Esophagus muscularis mucosa (tissue), 4 donors: ENCODE measurements at regions not wholly inside any gene's neighbourhood (a gene's known extent, or its start where the extent isn't known, plus 50 kb on each side); places are given as distances from the start of the nearest gene placed in this dataset.

Experiments used
- DNase-seq: peaks from one replicate; pipeline ENCODE4 v3.0.0-alpha.2; 2017; ENCODE audit errors: extremely low spot score
- H3K27ac ChIP-seq, 4 donors: fragments of 200-600 bp; sonication (generic); replicated peaks in 1 of 4; 1 replicate in 3 of 4; 2 replicates in 1 of 4; pipeline ENCODE4 v1.5.1; 2016 to 2019; ENCODE audit warnings: mild to moderate bottlenecking in 1 of 4
- H3K27me3 ChIP-seq, 4 donors: fragments of 200-600 bp; sonication (generic); one replicate each; pipeline versions ENCODE4 v1.5.1 to v1.6.0; 2016 to 2019
- H3K36me3 ChIP-seq, 4 donors: fragments of 200-600 bp; sonication (generic); one replicate each; pipeline ENCODE4 v1.5.1; 2016 to 2019
- H3K4me1 ChIP-seq, 4 donors: fragments of 200-600 bp; sonication (generic); one replicate each; pipeline ENCODE4 v1.5.1; 2016 to 2019
- H3K4me3 ChIP-seq, 4 donors: fragments of 200-600 bp; sonication (generic); 1 replicate in 2 of 4; 2 replicates in 2 of 4; pipeline ENCODE4 v1.5.1; 2016 to 2019; ENCODE audit warnings: mild to moderate bottlenecking in 4 of 4, moderate library complexity in 1 of 4
- H3K9me3 ChIP-seq, 4 donors: fragments of 200-600 bp; sonication (generic); 1 replicate in 3 of 4; 2 replicates in 1 of 4; pipeline ENCODE4 v1.5.1; 2016 to 2019
- EP300 ChIP-seq: sonication (generic); formaldehyde crosslinking; IDR thresholded peaks from one replicate; pipeline ENCODE4 v1.6.1; 2017; ENCODE audit warnings: antibody characterized with exemption
- POLR2A ChIP-seq: fragments of 450-650 bp; IDR thresholded peaks from one replicate; pipeline ENCODE4 v1.6.1; 2017; ENCODE audit warnings: antibody characterized with exemption, moderate library complexity, mild to moderate bottlenecking, low read depth
- POLR2AphosphoS5 ChIP-seq, 2 donors: sonication (generic); formaldehyde crosslinking; IDR thresholded peaks; one replicate each; pipeline ENCODE4 v1.6.1; 2017; ENCODE audit warnings: antibody characterized with exemption in 2 of 2
- WGBS: methylation state at CpG from one replicate; pipeline ENCODE4 v1.1.5; 2018; 5-methylcytosine and 5-hydroxymethylcytosine counted together
- intact Hi-C: fragments of 100-400 bp; cut with DNase I; formaldehyde crosslinking; loops from one replicate; pipeline ENCODE4 v1.15.1; 2023
- TF ChIP-seq, protein P1 (sequence below), 3 experiments: fragments of 200-600 bp in 2 of 3; fragments of 450-650 bp in 1 of 3; sonication (generic) in 2 of 3; IDR thresholded peaks; one replicate each; pipeline ENCODE4 v1.5.1; 2017 to 2019; ENCODE audit warnings: antibody characterized with exemption in 3 of 3, mild to moderate bottlenecking in 2 of 3, moderate library complexity in 1 of 3

DNA sequence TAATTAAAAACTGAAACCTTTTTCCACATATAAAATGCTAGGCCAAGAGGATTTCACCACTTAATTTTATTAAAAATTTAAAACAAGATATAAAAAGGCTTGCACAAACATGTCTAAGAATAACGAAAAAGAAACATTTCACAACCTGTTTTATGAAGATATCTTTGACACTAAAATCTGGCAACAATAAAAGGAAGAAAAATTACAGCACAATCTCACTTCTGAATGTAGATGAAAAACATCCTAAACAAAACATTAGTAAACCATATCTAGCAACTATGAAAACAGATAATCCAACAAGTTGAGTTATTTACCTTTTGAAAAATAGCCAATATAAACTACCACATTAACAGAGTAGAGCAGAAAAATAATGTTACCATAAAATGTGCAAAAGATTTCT, 185.4 kb upstream of the MMADHC start:
- TF ChIP-seq POLR2AphosphoS5 (IDR thresholded peaks at IDR 0.05) (no peak), EP300 (no peak), POLR2A (no peak)
- TF ChIP-seq, protein P1, sequence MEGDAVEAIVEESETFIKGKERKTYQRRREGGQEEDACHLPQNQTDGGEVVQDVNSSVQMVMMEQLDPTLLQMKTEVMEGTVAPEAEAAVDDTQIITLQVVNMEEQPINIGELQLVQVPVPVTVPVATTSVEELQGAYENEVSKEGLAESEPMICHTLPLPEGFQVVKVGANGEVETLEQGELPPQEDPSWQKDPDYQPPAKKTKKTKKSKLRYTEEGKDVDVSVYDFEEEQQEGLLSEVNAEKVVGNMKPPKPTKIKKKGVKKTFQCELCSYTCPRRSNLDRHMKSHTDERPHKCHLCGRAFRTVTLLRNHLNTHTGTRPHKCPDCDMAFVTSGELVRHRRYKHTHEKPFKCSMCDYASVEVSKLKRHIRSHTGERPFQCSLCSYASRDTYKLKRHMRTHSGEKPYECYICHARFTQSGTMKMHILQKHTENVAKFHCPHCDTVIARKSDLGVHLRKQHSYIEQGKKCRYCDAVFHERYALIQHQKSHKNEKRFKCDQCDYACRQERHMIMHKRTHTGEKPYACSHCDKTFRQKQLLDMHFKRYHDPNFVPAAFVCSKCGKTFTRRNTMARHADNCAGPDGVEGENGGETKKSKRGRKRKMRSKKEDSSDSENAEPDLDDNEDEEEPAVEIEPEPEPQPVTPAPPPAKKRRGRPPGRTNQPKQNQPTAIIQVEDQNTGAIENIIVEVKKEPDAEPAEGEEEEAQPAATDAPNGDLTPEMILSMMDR (IDR thresholded peaks at IDR 0.05) = no peak
- WGBS = 71% methylated on average over 1 of the region's 1 CpG

DNA sequence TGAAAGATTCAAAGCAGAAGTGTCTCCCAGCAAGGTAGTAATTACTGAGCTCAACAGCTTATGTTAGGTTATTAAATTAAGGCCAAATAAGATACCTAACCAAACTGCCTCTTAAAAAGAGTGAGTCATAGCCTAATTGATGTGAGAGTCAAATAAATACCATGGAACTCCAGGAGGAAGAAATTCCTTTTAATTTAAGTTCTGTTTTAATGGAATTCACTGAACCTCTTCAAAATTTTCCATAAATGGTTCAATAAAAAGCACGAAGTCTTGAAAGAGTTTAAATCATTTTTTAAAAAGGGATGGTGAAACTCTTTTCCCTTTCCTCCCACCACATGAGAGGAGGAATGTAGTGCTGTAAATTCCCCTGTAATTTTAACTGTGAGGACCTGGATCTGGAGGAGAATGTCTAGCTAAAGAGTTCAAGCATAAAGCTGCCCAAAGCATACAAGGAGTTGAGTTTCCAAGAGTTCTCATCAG, 180.8 kb upstream of the MMADHC start:
- 8% methylated on average over 1 of the region's 1 CpG for WGBS
- Histone ChIP-seq H3K27ac (no peak overlapping the region), H3K9me3 (no peaks in the 10 kb centered on the region), H3K36me3 (no peaks in the 10 kb centered on the region), H3K4me3 (no peak overlapping the region), H3K27me3 (no peaks in the 10 kb centered on the region), H3K4me1 (peaks cover 0 to 24% (median 18%) of the 10 kb centered on the region in 4 donors)
- TF ChIP-seq POLR2AphosphoS5 (IDR thresholded peaks at IDR 0.05) (no peak), EP300 (no peak), POLR2A (no peak)
- TF ChIP-seq, protein P1 (IDR thresholded peaks at IDR 0.05) = no peak
- no peak for DNase-seq
- intact Hi-C loops = no loop called here

More for the DNA sequence above, 185.4 kb upstream of the MMADHC start:
- DNase-seq = no peak
- Histone ChIP-seq H3K4me1 (peaks cover 0 to 8% (median 7%) of the 10 kb centered on the region in 4 donors), H3K27ac (no peak overlapping the region), H3K36me3 (no peaks in the 10 kb centered on the region), H3K9me3 (no peaks in the 10 kb centered on the region), H3K4me3 (no peak overlapping the region), H3K27me3 (no peaks in the 10 kb centered on the region)
- intact Hi-C loops = no loop called here

DNA sequence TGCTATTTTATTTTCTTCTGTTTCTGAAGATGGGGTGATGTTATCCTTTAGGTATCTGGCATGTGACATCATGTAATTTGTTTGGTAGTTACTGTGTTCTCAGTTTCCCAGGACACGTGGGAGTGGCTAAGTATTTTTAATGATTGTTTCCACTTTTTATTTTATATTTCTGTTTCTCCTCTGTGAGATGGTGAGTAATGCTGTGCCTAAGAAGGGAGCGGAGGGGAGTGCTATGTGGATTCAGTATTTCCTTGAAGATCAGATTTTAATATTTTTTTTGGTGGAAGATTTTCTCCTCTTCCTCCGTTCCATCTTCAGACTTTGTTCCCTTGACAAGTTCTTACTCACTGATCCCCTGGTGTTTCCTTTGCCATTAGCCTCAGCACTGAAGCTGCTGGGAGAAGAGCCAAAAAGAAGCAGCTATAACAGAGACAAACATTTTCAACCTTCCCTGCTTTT, 180.0 kb upstream of the MMADHC start:
- Histone ChIP-seq H3K4me1 (peaks cover 0 to 24% (median 18%) of the 10 kb centered on the region in 4 donors), H3K27ac (peak overlapping the region in 1 of 4 donors; percentile 5), H3K9me3 (no peaks in the 10 kb centered on the region), H3K36me3 (no peaks in the 10 kb centered on the region), H3K27me3 (no peaks in the 10 kb centered on the region), H3K4me3 (peak overlapping the region in 3 of 4 donors; percentile 3 to 17 (median 15))
- intact Hi-C loops = no loop called here
- no peak for TF ChIP-seq POLR2A
- TF ChIP-seq EP300 = no peak
- TF ChIP-seq POLR2AphosphoS5 (IDR thresholded peaks at IDR 0.05) = no peak
- DNase-seq = no peak
- WGBS = 29% methylated on average over 3 of the region's 3 CpGs

DNA sequence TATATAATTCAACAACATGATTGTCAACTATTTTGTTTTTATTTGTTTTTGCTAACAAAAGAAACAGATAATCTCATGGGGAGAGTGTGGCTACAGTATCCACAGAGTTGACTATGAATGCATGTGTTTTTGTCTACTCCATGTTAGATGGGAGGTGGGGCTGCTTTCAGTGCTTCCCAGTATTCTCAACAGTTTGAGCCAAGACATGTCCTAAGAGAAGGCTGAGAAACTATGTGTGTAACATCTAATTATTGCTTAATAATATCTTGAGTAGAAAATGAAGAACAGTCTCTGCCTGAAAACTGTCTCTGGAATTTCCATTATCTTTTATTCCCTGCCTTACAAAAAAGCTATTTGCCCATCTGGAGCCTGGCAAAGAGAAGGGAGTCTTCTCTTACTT, 178.8 kb upstream of the MMADHC start:
- H3K27me3 ChIP-seq = no peaks in the 10 kb centered on the region
- intact Hi-C loops = no loop called here
- no peak overlapping the region for H3K27ac ChIP-seq
- H3K9me3 ChIP-seq = no peaks in the 10 kb centered on the region
- H3K4me3 ChIP-seq = no peak overlapping the region
- H3K4me1 ChIP-seq = peaks cover 0 to 24% (median 18%) of the 10 kb centered on the region in 4 donors
- H3K36me3 ChIP-seq = no peaks in the 10 kb centered on the region
- TF ChIP-seq, protein P1 (IDR thresholded peaks at IDR 0.05) = no peak
- TF ChIP-seq POLR2A = no peak
- no peak for TF ChIP-seq POLR2AphosphoS5 (IDR thresholded peaks at IDR 0.05)
- TF ChIP-seq EP300 = no peak
- DNase-seq = no peak

DNA sequence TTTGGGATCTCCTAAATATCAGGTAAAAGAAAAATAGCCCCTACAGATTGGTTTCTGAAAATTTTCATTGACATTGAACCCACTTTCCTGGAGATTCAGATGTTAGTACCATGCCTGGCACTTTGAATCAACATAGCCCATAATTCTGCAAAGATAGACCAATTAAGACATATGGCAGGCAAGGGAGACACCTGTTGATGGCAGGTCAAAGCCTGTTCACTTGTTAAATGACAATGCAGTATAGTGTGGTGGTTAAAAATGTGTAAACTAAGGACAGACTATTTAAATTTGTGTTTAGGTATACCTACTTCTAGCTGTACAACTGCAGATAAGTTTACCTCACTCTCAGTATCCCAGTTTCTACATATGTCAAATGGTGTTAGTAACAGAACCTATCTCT, 178.1 kb upstream of the MMADHC start:
- no peak for TF ChIP-seq POLR2A
- TF ChIP-seq, protein P1 (IDR thresholded peaks at IDR 0.05) = no peak
- no peak for TF ChIP-seq POLR2AphosphoS5 (IDR thresholded peaks at IDR 0.05)
- no peak for TF ChIP-seq EP300
- H3K27ac ChIP-seq = no peak overlapping the region
- no peak for DNase-seq
- H3K4me1 ChIP-seq = peaks cover 0 to 24% (median 18%) of the 10 kb centered on the region in 4 donors
- H3K9me3 ChIP-seq = no peaks in the 10 kb centered on the region
- no peaks in the 10 kb centered on the region for H3K36me3 ChIP-seq
- no peak overlapping the region for H3K4me3 ChIP-seq
- H3K27me3 ChIP-seq = no peaks in the 10 kb centered on the region
- intact Hi-C loops = no loop called here
